Fibroblast of lung (primary cell): ENCODE measurements at regions not wholly inside any gene's neighbourhood (a gene's known extent, or its start where the extent isn't known, plus 50 kb on each side); places are given as distances from the start of the nearest gene placed in this dataset.

Experiments
- DNase-seq, 2 donors: peaks; one replicate each; pipeline versions ENCODE4 v3.0.0 to v3.0.0-alpha.2; 2010; ENCODE audit warnings: low read depth in 2 of 2
- H2AFZ ChIP-seq: 2 replicates; pipeline ENCODE4 v1.5.1; 2012; ENCODE audit warnings: low read length, control low read depth, inconsistent platforms
- H3K27ac ChIP-seq: 2 replicates; pipeline ENCODE4 v1.5.1; 2011; ENCODE audit warnings: low read length, control low read depth; ENCODE audit not compliant: insufficient read depth
- H3K27me3 ChIP-seq: 2 replicates; pipeline ENCODE4 v1.5.1; 2011; ENCODE audit warnings: mild to moderate bottlenecking, low read length; ENCODE audit not compliant: control insufficient read depth, insufficient read depth
- H3K36me3 ChIP-seq: 2 replicates; pipeline ENCODE4 v1.5.1; 2011; ENCODE audit warnings: low read length; ENCODE audit not compliant: control insufficient read depth, insufficient read depth
- H3K4me1 ChIP-seq: 2 replicates; pipeline ENCODE4 v1.5.1; 2011; ENCODE audit warnings: low read length; ENCODE audit not compliant: control insufficient read depth, insufficient read depth; ENCODE audit errors: extremely low read depth
- H3K4me2 ChIP-seq: 2 replicates; pipeline ENCODE4 v1.5.1; 2011; ENCODE audit warnings: low read length, control low read depth; ENCODE audit not compliant: insufficient read depth; ENCODE audit errors: extremely low read depth
- H3K4me3 ChIP-seq, 4 experiments: fragments of 200-600 bp in 1 of 4; sonication (generic) in 1 of 4; replicated peaks in 1 of 4; 2 replicates each; pipeline ENCODE4 v1.5.1; 2011 to 2016; ENCODE audit warnings: low read length in 4 of 4, low read depth in 3 of 4, mild to moderate bottlenecking in 3 of 4, control low read depth in 2 of 4, inconsistent platforms in 1 of 4, mixed read lengths in 1 of 4; ENCODE audit not compliant: insufficient read depth in 1 of 4; ENCODE audit errors: control extremely low read depth in 1 of 4
- H3K79me2 ChIP-seq: 2 replicates; pipeline ENCODE4 v1.5.1; 2012; ENCODE audit warnings: mild to moderate bottlenecking, low read length, inconsistent platforms; ENCODE audit not compliant: control insufficient read depth, insufficient read depth
- H3K9ac ChIP-seq: 2 replicates; pipeline ENCODE4 v1.5.1; 2011; ENCODE audit warnings: mild to moderate bottlenecking, low read length, control low read depth; ENCODE audit not compliant: insufficient read depth
- H3K9me3 ChIP-seq: 2 replicates; pipeline ENCODE4 v1.5.1; 2012; ENCODE audit warnings: low read depth, low read length; ENCODE audit not compliant: control insufficient read depth, insufficient read depth
- H4K20me1 ChIP-seq: 2 replicates; pipeline ENCODE4 v1.5.1; 2011; ENCODE audit warnings: low read length; ENCODE audit not compliant: control insufficient read depth, insufficient read depth; ENCODE audit errors: extremely low read depth
- EZH2 ChIP-seq: IDR thresholded peaks from 2 replicates; pipeline ENCODE4 v1.5.1; 2012; ENCODE audit warnings: low read length, control low read depth, mild to moderate bottlenecking; ENCODE audit errors: missing control alignments
- TF ChIP-seq, protein P1 (sequence below), 2 donors: IDR thresholded peaks in 1 of 2; conservative IDR thresholded peaks in 1 of 2; 1 replicate in 1 of 2; 2 replicates in 1 of 2; pipeline ENCODE4 v1.5.1; 2011 to 2012; ENCODE audit warnings: low read length in 2 of 2, control low read depth in 1 of 2, inconsistent platforms in 1 of 2, low read depth in 1 of 2, mild to moderate bottlenecking in 1 of 2

DNA sequence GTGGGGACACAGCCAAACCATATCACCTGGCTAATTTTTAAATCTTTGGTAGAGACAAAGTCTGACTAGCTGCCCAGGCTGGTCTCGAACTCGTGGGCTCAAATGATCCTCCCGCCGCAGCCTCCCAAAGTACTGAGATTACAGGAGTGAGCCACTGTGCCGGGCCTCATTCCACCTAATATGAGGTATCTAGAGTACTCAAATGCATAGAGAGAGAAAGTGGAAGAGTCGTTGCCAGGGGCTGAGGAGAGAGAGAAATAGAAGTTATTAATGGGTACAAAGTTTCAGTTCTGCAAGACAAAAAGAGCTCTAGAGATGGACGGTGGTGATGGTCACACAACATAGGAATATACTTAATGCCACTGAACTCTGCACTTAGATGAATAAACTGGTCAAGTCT lies 119.6 kb downstream of the TOMM20 start:
- no peak overlapping the region for H3K4me2 ChIP-seq
- no peak overlapping the region for H3K4me3 ChIP-seq
- H3K27me3 ChIP-seq = no peaks in the 10 kb centered on the region
- TF ChIP-seq EZH2 = no peak
- TF ChIP-seq, protein P1, sequence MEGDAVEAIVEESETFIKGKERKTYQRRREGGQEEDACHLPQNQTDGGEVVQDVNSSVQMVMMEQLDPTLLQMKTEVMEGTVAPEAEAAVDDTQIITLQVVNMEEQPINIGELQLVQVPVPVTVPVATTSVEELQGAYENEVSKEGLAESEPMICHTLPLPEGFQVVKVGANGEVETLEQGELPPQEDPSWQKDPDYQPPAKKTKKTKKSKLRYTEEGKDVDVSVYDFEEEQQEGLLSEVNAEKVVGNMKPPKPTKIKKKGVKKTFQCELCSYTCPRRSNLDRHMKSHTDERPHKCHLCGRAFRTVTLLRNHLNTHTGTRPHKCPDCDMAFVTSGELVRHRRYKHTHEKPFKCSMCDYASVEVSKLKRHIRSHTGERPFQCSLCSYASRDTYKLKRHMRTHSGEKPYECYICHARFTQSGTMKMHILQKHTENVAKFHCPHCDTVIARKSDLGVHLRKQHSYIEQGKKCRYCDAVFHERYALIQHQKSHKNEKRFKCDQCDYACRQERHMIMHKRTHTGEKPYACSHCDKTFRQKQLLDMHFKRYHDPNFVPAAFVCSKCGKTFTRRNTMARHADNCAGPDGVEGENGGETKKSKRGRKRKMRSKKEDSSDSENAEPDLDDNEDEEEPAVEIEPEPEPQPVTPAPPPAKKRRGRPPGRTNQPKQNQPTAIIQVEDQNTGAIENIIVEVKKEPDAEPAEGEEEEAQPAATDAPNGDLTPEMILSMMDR (conservative IDR thresholded peaks at IDR 0.05 in 1 of 2, IDR thresholded peaks at IDR 0.05 in 1 of 2; ENCODE audit: low read depth in 1 of 2, low read length in 2 of 2) = no peak
- H2AFZ ChIP-seq = no peak overlapping the region
- H3K9me3 ChIP-seq = no peaks in the 10 kb centered on the region
- H3K27ac ChIP-seq = no peak overlapping the region
- H4K20me1 ChIP-seq = no peaks in the 10 kb centered on the region
- H3K4me1 ChIP-seq = peaks cover 11% of the 10 kb centered on the region
- no peak overlapping the region for H3K9ac ChIP-seq
- no peaks in the 10 kb centered on the region for H3K79me2 ChIP-seq
- DNase-seq = no peak
- no peaks in the 10 kb centered on the region for H3K36me3 ChIP-seq

DNA sequence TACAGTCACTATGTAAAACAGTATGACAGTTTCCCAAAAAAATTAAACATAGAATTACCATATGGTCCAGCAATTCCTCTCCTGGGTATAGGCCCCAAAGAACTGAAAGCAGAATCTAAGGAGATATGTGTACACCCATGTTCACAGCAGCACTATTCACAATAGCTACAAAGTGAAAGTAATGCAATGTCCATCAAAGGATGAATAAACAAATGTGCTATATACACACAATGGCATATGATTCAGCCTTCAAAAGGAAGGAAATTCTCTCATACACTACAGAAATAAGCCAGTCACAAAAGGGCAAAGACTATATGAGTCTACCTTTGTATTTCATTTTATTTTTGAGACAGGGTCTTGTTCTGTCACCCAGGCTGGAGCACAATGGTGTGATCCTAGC lies 120.4 kb downstream of the TOMM20 start:
- Histone ChIP-seq H2AFZ (no peak overlapping the region), H3K9ac (no peak overlapping the region), H3K4me2 (peak overlapping the region; percentile 15), H3K27me3 (no peaks in the 10 kb centered on the region), H4K20me1 (no peaks in the 10 kb centered on the region), H3K79me2 (no peaks in the 10 kb centered on the region), H3K36me3 (no peaks in the 10 kb centered on the region), H3K4me3 (no peak overlapping the region), H3K9me3 (no peaks in the 10 kb centered on the region), H3K4me1 (peaks cover 11% of the 10 kb centered on the region), H3K27ac (no peak overlapping the region)
- TF ChIP-seq, protein P1 (conservative IDR thresholded peaks at IDR 0.05 in 1 of 2, IDR thresholded peaks at IDR 0.05 in 1 of 2; ENCODE audit: low read depth in 1 of 2, low read length in 2 of 2) = no peak
- no peak for TF ChIP-seq EZH2
- DNase-seq = peak in 1 of 2 donors; percentile 24

DNA sequence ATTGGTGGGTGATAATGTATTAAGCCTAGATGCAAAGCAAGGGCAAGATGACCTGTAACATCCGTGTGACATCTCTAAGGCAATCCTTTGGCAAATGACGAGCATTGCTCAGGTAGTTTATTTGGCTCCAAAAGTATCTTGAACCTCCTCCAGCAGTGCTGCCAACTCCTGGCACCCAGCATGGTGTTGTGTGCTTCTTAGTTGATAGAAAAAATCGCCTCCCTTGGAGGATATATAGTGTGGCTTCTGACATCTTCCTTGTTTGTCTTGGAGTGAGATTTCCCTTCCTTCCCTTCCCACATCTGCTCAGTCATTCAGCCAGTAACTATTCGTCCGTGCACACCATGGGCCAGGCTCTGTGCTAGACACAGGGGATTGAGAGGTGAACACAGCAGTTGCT lies 121.8 kb downstream of the TOMM20 start:
- peaks cover 4% of the 10 kb centered on the region for H3K4me1 ChIP-seq
- no peak overlapping the region for H3K9ac ChIP-seq
- TF ChIP-seq, protein P1 (conservative IDR thresholded peaks at IDR 0.05 in 1 of 2, IDR thresholded peaks at IDR 0.05 in 1 of 2; ENCODE audit: low read depth in 1 of 2, low read length in 2 of 2) = no peak
- TF ChIP-seq EZH2 = no peak
- H3K27ac ChIP-seq = no peak overlapping the region
- H3K27me3 ChIP-seq = no peaks in the 10 kb centered on the region
- no peaks in the 10 kb centered on the region for H3K9me3 ChIP-seq
- H3K4me2 ChIP-seq = no peak overlapping the region
- H3K4me3 ChIP-seq = no peak overlapping the region
- H4K20me1 ChIP-seq = no peaks in the 10 kb centered on the region
- no peaks in the 10 kb centered on the region for H3K36me3 ChIP-seq
- H2AFZ ChIP-seq = no peak overlapping the region
- no peak for DNase-seq
- H3K79me2 ChIP-seq = no peaks in the 10 kb centered on the region
